Parathyroid adenoma (tissue), 2 donors: ENCODE measurements at regions not wholly inside any gene's neighbourhood (a gene's known extent, or its start where the extent isn't known, plus 50 kb on each side); places are given as distances from the start of the nearest gene placed in this dataset.

Experiments used
- H2AFZ ChIP-seq: fragments of 300-600 bp; sonication (generic); one replicate; pipeline ENCODE4 v1.7.0; 2017; ENCODE audit warnings: antibody characterized with exemption, mild to moderate bottlenecking
- H3K27ac ChIP-seq: fragments of 300-600 bp; sonication (generic); one replicate; pipeline ENCODE4 v1.7.0; 2017
- H3K27me3 ChIP-seq: fragments of 300-600 bp; sonication (generic); one replicate; pipeline ENCODE4 v1.7.0; 2017; ENCODE audit warnings: low read length; ENCODE audit not compliant: control insufficient read depth, insufficient read depth
- H3K36me3 ChIP-seq: fragments of 300-600 bp; sonication (generic); one replicate; pipeline ENCODE4 v1.7.0; 2017; ENCODE audit warnings: low read length; ENCODE audit not compliant: control insufficient read depth, insufficient read depth
- H3K4me1 ChIP-seq: fragments of 300-600 bp; sonication (generic); one replicate; pipeline ENCODE4 v1.7.0; 2017; ENCODE audit warnings: control low read depth
- H3K4me2 ChIP-seq: fragments of 300-600 bp; sonication (generic); one replicate; pipeline ENCODE4 v1.7.0; 2017; ENCODE audit warnings: low read length
- H3K4me3 ChIP-seq: fragments of 300-600 bp; sonication (generic); one replicate; pipeline ENCODE4 v1.7.0; 2017; ENCODE audit warnings: low read depth, low read length
- H3K79me2 ChIP-seq: fragments of 300-600 bp; sonication (generic); one replicate; pipeline ENCODE4 v1.7.0; 2017; ENCODE audit warnings: control low read depth
- H3K9ac ChIP-seq: fragments of 300-600 bp; sonication (generic); one replicate; pipeline ENCODE4 v1.7.0; 2017; ENCODE audit warnings: mild to moderate bottlenecking
- H3K9me3 ChIP-seq: fragments of 300-600 bp; sonication (generic); one replicate; pipeline ENCODE4 v1.7.0; 2017; ENCODE audit warnings: low read length; ENCODE audit not compliant: control insufficient read depth
- CTCF ChIP-seq: fragments of 300-600 bp; sonication (generic); IDR thresholded peaks from one replicate; pipeline ENCODE4 v1.7.0; 2017; ENCODE audit warnings: antibody characterized with exemption, mild to moderate bottlenecking
- donor health status: primary hyperparathyroidism.

- no peak overlapping the region for H2AFZ ChIP-seq
- no peak overlapping the region for H3K9ac ChIP-seq
- no peaks in the 10 kb centered on the region for H3K27me3 ChIP-seq
- H3K4me2 ChIP-seq = no peak overlapping the region
- TF ChIP-seq CTCF = no peak
- no peaks in the 10 kb centered on the region for H3K36me3 ChIP-seq
- H3K79me2 ChIP-seq = no peaks in the 10 kb centered on the region
- H3K4me3 ChIP-seq = no peak overlapping the region
- no peak overlapping the region for H3K27ac ChIP-seq
- no peaks in the 10 kb centered on the region for H3K4me1 ChIP-seq
- no peaks in the 10 kb centered on the region for H3K9me3 ChIP-seq
These were observed 125.6 kb upstream of the HABP2 start for GRCh38 chr10:113427236-113427735.

GRCh38 chr10:113427811-113428558 is 124.9 kb upstream of the HABP2 start:
- H3K4me1 ChIP-seq = no peaks in the 10 kb centered on the region
- no peak overlapping the region for H3K4me2 ChIP-seq
- no peak overlapping the region for H3K4me3 ChIP-seq
- H3K79me2 ChIP-seq = no peaks in the 10 kb centered on the region
- H3K9ac ChIP-seq = no peak overlapping the region
- no peak overlapping the region for H2AFZ ChIP-seq
- H3K27me3 ChIP-seq = no peaks in the 10 kb centered on the region
- H3K27ac ChIP-seq = no peak overlapping the region
- no peaks in the 10 kb centered on the region for H3K9me3 ChIP-seq
- no peak for TF ChIP-seq CTCF
- no peaks in the 10 kb centered on the region for H3K36me3 ChIP-seq

- Histone ChIP-seq H3K9ac (no peak overlapping the region), H3K36me3 (no peaks in the 10 kb centered on the region), H3K9me3 (no peaks in the 10 kb centered on the region), H3K4me3 (no peak overlapping the region), H3K4me2 (no peak overlapping the region), H3K27ac (no peak overlapping the region), H3K27me3 (no peaks in the 10 kb centered on the region), H2AFZ (no peak overlapping the region), H3K4me1 (no peaks in the 10 kb centered on the region), H3K79me2 (no peaks in the 10 kb centered on the region)
- TF ChIP-seq CTCF = no peak
These were observed 122.0 kb upstream of the HABP2 start for GRCh38 chr10:113430634-113431397.

GRCh38 chr10:113431398-113432160 is 121.3 kb upstream of the HABP2 start:
- Histone ChIP-seq H3K36me3 (no peaks in the 10 kb centered on the region), H3K4me1 (no peaks in the 10 kb centered on the region), H3K27ac (no peak overlapping the region), H3K79me2 (no peaks in the 10 kb centered on the region), H3K4me3 (no peak overlapping the region), H3K4me2 (no peak overlapping the region), H3K9me3 (no peaks in the 10 kb centered on the region), H3K27me3 (no peaks in the 10 kb centered on the region), H3K9ac (no peak overlapping the region), H2AFZ (no peak overlapping the region)
- no peak for TF ChIP-seq CTCF
